ENCODE measurements at regions not wholly inside any gene's neighbourhood (a gene's known extent, or its start where the extent isn't known, plus 50 kb on each side); places are given as distances from the start of the nearest gene placed in this dataset.

GRCh38 chr7:49520951-49521350, 252.5 kb upstream of the VWC2 start:
- TF ChIP-seq ZNF274 (IDR thresholded peaks at IDR 0.05; ENCODE audit: low read depth, low read length) (no peak), SUZ12 (IDR thresholded peaks at IDR 0.05; ENCODE audit: extremely low read depth, insufficient read depth, insufficient read length) (no peak)
